ENCODE measurements at regions not wholly inside any gene's neighbourhood (a gene's known extent, or its start where the extent isn't known, plus 50 kb on each side); places are given as distances from the start of the nearest gene placed in this dataset.

DNA sequence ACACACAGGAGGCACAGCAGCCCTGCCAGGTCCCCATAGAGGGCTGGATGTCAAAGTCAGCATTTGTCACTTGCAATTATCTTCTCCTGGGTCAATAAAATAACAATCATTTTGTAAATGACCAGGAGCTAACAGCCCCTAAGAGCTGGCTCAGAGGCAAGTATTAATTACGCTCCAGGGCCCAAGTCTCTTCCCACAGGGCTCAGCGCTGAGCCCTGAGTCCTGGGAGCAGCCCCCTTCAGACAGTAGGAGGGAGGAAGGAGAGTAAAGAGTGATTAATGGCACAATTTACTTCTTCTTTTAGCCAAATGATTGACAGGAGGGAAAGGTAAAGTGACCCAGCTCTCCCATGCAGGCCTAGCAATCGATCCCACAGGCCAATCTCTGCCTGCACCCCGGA lies 99.0 kb upstream of the DRD2 start:
- Histone ChIP-seq H2AFZ (ENCODE audit: low read depth, low read length) (no peak overlapping the region), H3K9me3 (ENCODE audit: insufficient read depth, low read length) (no peaks in the 10 kb centered on the region), H3K79me2 (ENCODE audit: low read length) (no peaks in the 10 kb centered on the region), H3K4me2 (ENCODE audit: low read length) (no peak overlapping the region), H3K27ac (ENCODE audit: low read length) (no peak overlapping the region), H3K4me3 (ENCODE audit: low read length) (no peak overlapping the region), H3K36me3 (replicated peaks; ENCODE audit: low read depth, low read length) (no peaks in the 10 kb centered on the region), H3K27me3 (ENCODE audit: low read depth, low read length) (peaks cover 6% of the 10 kb centered on the region; the same call in 1 of the 2 replicates), H4K20me1 (ENCODE audit: insufficient read depth, low read length) (no peaks in the 10 kb centered on the region), H3K4me1 (ENCODE audit: low read length) (no peaks in the 10 kb centered on the region), H3K9ac (ENCODE audit: low read length) (no peak overlapping the region)
- TF ChIP-seq, protein P1, sequence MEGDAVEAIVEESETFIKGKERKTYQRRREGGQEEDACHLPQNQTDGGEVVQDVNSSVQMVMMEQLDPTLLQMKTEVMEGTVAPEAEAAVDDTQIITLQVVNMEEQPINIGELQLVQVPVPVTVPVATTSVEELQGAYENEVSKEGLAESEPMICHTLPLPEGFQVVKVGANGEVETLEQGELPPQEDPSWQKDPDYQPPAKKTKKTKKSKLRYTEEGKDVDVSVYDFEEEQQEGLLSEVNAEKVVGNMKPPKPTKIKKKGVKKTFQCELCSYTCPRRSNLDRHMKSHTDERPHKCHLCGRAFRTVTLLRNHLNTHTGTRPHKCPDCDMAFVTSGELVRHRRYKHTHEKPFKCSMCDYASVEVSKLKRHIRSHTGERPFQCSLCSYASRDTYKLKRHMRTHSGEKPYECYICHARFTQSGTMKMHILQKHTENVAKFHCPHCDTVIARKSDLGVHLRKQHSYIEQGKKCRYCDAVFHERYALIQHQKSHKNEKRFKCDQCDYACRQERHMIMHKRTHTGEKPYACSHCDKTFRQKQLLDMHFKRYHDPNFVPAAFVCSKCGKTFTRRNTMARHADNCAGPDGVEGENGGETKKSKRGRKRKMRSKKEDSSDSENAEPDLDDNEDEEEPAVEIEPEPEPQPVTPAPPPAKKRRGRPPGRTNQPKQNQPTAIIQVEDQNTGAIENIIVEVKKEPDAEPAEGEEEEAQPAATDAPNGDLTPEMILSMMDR (IDR thresholded peaks at IDR 0.05; ENCODE audit: low read depth, low read length): no peak
- TF ChIP-seq EZH2phosphoT487 (IDR thresholded peaks at IDR 0.05; ENCODE audit: low read depth): no peak

DNA sequence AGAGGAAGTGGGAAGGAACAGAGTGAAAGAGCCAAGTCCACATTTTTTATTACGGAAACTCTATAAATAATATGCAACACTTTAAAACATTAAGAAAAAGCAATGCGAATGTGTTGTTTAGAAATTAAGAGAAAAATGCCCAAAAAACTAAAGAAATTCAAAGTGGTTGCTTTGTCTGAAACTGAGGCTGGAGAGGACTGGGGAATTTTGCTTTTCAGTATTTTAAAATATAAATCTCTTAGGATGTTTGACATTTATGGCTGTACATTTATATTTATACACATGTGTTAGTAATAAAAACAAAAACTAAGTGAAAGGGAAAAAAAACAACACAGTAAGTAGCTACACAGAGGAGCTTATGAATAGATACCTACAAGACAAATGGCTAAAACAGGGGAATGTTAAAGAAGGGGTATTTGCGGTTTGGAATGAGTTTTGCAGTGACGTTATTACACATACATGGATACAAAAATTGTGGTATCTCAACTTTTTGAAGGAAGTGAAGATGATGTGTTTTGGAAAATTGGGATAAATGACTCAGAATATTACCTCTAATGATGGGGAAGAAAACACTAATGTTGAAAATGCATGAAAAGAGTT lies 97.0 kb upstream of the DRD2 start:
- Histone ChIP-seq H4K20me1 (ENCODE audit: insufficient read depth, low read length) (no peaks in the 10 kb centered on the region), H3K9me3 (ENCODE audit: insufficient read depth, low read length) (no peaks in the 10 kb centered on the region), H3K27ac (ENCODE audit: low read length) (no peak overlapping the region), H3K79me2 (ENCODE audit: low read length) (no peaks in the 10 kb centered on the region), H3K36me3 (replicated peaks; ENCODE audit: low read depth, low read length) (no peaks in the 10 kb centered on the region), H2AFZ (ENCODE audit: low read depth, low read length) (no peak overlapping the region), H3K9ac (ENCODE audit: low read length) (no peak overlapping the region), H3K4me2 (ENCODE audit: low read length) (no peak overlapping the region), H3K4me1 (ENCODE audit: low read length) (no peaks in the 10 kb centered on the region), H3K4me3 (ENCODE audit: low read length) (no peak overlapping the region), H3K27me3 (ENCODE audit: low read depth, low read length) (peaks cover 10% of the 10 kb centered on the region; the same call in 1 of the 2 replicates)
- TF ChIP-seq EZH2phosphoT487 (IDR thresholded peaks at IDR 0.05; ENCODE audit: low read depth): no peak
- TF ChIP-seq, protein P1 (IDR thresholded peaks at IDR 0.05; ENCODE audit: low read depth, low read length): no peak

DNA sequence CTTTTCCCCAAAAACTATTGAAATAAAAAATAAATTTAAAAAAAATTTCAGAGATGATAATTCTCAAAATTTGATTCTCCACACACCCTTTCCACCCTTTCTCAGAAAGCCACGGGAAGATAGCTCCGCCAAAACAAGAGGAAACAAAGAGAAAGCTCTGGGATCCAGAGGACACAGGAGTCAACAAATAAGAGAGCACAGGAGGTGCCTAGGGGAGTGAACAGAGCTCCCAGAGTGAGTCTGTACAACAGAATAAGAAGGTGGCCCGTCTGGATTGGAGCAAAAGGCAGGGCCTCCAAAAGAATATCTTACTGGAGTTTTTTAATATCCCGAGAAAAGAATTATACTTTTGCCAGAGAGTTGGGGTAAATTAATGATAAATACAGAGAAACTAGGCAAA lies 96.3 kb upstream of the DRD2 start:
- no peak overlapping the region for H3K27ac ChIP-seq (ENCODE audit: low read length)
- no peak overlapping the region for H2AFZ ChIP-seq (ENCODE audit: low read depth, low read length)
- peaks cover 13% of the 10 kb centered on the region; the same call in 1 of the 2 replicates for H3K27me3 ChIP-seq (ENCODE audit: low read depth, low read length)
- H3K36me3 ChIP-seq (replicated peaks; ENCODE audit: low read depth, low read length): no peaks in the 10 kb centered on the region
- no peak overlapping the region for H3K9ac ChIP-seq (ENCODE audit: low read length)
- TF ChIP-seq, protein P1 (IDR thresholded peaks at IDR 0.05; ENCODE audit: low read depth, low read length): no peak
- no peak for TF ChIP-seq EZH2phosphoT487 (IDR thresholded peaks at IDR 0.05; ENCODE audit: low read depth)
- no peaks in the 10 kb centered on the region for H3K4me1 ChIP-seq (ENCODE audit: low read length)
- H3K9me3 ChIP-seq (ENCODE audit: insufficient read depth, low read length): no peaks in the 10 kb centered on the region
- H3K79me2 ChIP-seq (ENCODE audit: low read length): no peaks in the 10 kb centered on the region
- H3K4me2 ChIP-seq (ENCODE audit: low read length): no peak overlapping the region
- no peak overlapping the region for H3K4me3 ChIP-seq (ENCODE audit: low read length)
- no peaks in the 10 kb centered on the region for H4K20me1 ChIP-seq (ENCODE audit: insufficient read depth, low read length)

DNA sequence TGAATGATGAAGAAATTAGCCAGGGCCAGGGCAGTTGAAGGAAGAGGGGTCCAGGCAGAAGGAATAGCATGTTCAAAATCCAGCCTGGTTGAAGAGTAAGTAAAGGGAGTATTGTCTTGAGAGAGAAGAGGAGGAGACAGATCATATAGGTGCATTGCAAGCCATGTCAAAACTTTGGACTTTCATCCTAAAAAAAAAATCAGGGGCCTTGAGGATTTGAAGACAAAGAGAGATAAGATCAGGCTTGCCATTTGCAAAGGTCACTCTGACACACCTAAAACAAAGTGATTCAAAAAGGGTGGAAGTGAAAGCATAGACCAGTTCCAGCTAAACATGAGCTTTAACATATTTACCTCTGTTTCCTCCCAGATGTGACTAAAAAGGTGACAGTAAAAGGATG lies 95.7 kb upstream of the DRD2 start:
- Histone ChIP-seq H4K20me1 (ENCODE audit: insufficient read depth, low read length) (no peaks in the 10 kb centered on the region), H3K27me3 (ENCODE audit: low read depth, low read length) (peaks cover 13% of the 10 kb centered on the region; the same call in 1 of the 2 replicates), H3K36me3 (replicated peaks; ENCODE audit: low read depth, low read length) (no peaks in the 10 kb centered on the region), H3K79me2 (ENCODE audit: low read length) (no peaks in the 10 kb centered on the region), H3K4me2 (ENCODE audit: low read length) (no peak overlapping the region), H3K9ac (ENCODE audit: low read length) (no peak overlapping the region), H3K4me1 (ENCODE audit: low read length) (no peaks in the 10 kb centered on the region), H3K4me3 (ENCODE audit: low read length) (no peak overlapping the region), H3K27ac (ENCODE audit: low read length) (no peak overlapping the region), H2AFZ (ENCODE audit: low read depth, low read length) (no peak overlapping the region), H3K9me3 (ENCODE audit: insufficient read depth, low read length) (no peaks in the 10 kb centered on the region)
- TF ChIP-seq, protein P1 (IDR thresholded peaks at IDR 0.05; ENCODE audit: low read depth, low read length): no peak
- TF ChIP-seq EZH2phosphoT487 (IDR thresholded peaks at IDR 0.05; ENCODE audit: low read depth): no peak
